ENCODE measurements at regions not wholly inside any gene's neighbourhood (a gene's known extent, or its start where the extent isn't known, plus 50 kb on each side); places are given as distances from the start of the nearest gene placed in this dataset.

DNA sequence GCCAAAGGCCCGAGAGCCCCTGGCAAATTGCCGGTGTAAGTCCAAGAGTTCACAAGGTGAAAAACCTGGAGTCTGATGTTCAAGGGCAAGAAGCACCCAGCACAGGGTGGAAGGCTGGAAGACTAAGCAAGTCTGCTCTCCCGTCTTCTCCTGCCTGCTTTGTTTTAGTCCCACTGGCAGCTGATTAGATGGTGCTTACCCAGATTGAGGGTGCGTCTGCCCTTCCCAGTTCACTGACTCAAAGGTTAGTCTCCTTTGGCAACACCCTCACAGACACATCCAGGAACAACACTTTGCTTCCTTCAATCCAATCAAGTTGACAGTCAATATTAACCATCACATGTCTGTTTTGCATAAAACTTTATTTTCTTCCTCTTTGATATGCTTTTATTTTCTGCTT lies 157.4 kb downstream of the HS3ST1 start:
- H3K27ac ChIP-seq = no peak overlapping the region
- no peak for TF ChIP-seq POLR2A (IDR thresholded peaks at IDR 0.05)
- TF ChIP-seq, protein P1, sequence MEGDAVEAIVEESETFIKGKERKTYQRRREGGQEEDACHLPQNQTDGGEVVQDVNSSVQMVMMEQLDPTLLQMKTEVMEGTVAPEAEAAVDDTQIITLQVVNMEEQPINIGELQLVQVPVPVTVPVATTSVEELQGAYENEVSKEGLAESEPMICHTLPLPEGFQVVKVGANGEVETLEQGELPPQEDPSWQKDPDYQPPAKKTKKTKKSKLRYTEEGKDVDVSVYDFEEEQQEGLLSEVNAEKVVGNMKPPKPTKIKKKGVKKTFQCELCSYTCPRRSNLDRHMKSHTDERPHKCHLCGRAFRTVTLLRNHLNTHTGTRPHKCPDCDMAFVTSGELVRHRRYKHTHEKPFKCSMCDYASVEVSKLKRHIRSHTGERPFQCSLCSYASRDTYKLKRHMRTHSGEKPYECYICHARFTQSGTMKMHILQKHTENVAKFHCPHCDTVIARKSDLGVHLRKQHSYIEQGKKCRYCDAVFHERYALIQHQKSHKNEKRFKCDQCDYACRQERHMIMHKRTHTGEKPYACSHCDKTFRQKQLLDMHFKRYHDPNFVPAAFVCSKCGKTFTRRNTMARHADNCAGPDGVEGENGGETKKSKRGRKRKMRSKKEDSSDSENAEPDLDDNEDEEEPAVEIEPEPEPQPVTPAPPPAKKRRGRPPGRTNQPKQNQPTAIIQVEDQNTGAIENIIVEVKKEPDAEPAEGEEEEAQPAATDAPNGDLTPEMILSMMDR (IDR thresholded peaks at IDR 0.05) = no peak
- no peak for TF ChIP-seq POLR2AphosphoS5 (IDR thresholded peaks at IDR 0.05; ENCODE audit: insufficient read depth in 1 of 2, low read depth in 1 of 2)
- H3K9me3 ChIP-seq = no peaks in the 10 kb centered on the region
- no peaks in the 10 kb centered on the region for H3K36me3 ChIP-seq
- H3K4me1 ChIP-seq = no peaks in the 10 kb centered on the region
- no peak for DNase-seq (ENCODE audit: extremely low spot score in 2 of 2)
- no peaks in the 10 kb centered on the region for H3K27me3 ChIP-seq
- no peak overlapping the region for H3K4me3 ChIP-seq
- intact Hi-C loops (cut with DNase I) = no loop called here

DNA sequence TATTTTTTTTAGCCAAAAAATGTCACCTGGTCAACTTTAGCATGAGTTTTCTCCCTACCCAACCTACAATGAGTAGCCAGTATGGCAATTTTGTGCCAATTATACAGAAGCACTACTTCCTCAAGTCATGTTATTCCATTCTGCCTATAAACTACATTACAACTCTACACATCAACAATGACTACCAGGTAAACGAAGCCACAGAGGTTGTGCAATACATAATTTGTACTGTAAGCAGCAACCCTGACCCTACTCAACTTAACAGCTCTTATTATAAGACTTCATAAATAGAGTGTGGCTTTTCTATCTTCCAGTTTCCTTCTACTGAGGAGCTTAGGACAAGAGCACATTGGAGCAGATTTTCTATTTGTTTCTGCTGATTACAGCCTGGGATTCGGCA lies 160.5 kb downstream of the HS3ST1 start:
- TF ChIP-seq, protein P1 (IDR thresholded peaks at IDR 0.05) = no peak
- no peak for TF ChIP-seq POLR2A (IDR thresholded peaks at IDR 0.05)
- TF ChIP-seq POLR2AphosphoS5 (IDR thresholded peaks at IDR 0.05; ENCODE audit: insufficient read depth in 1 of 2, low read depth in 1 of 2) = no peak
- Histone ChIP-seq H3K4me1 (no peaks in the 10 kb centered on the region), H3K27me3 (no peaks in the 10 kb centered on the region), H3K36me3 (no peaks in the 10 kb centered on the region), H3K9me3 (no peaks in the 10 kb centered on the region), H3K4me3 (no peak overlapping the region), H3K27ac (no peak overlapping the region)
- no peak for DNase-seq (ENCODE audit: extremely low spot score in 2 of 2)
- intact Hi-C loops (cut with DNase I) = no loop called here

DNA sequence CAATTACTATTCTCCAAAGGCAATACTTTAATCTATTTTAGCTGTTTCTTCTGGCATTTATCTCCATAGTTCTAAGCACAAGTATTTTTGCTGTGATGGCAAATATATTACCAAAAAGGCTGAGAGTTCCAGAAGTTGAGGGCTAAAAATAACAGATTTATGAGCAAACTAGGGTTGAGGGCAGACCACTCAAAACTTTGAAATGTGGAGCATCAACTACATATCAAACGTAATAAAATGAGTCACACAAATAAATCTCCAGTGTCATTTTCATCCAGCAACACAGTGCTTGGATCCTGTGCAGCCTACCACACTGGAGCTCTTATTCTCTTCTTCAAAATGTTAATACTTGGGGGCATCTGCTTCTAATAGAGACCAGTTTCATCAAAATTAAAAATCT lies 163.9 kb downstream of the HS3ST1 start:
- Histone ChIP-seq H3K9me3 (no peaks in the 10 kb centered on the region), H3K4me3 (no peak overlapping the region), H3K36me3 (no peaks in the 10 kb centered on the region), H3K27ac (no peak overlapping the region), H3K27me3 (no peaks in the 10 kb centered on the region), H3K4me1 (no peaks in the 10 kb centered on the region)
- intact Hi-C loops (cut with DNase I) = no loop called here
- TF ChIP-seq, protein P1 (IDR thresholded peaks at IDR 0.05) = no peak
- no peak for TF ChIP-seq POLR2A (IDR thresholded peaks at IDR 0.05)
- no peak for TF ChIP-seq POLR2AphosphoS5 (IDR thresholded peaks at IDR 0.05; ENCODE audit: insufficient read depth in 1 of 2, low read depth in 1 of 2)
- DNase-seq (ENCODE audit: extremely low spot score in 2 of 2) = no peak

DNA sequence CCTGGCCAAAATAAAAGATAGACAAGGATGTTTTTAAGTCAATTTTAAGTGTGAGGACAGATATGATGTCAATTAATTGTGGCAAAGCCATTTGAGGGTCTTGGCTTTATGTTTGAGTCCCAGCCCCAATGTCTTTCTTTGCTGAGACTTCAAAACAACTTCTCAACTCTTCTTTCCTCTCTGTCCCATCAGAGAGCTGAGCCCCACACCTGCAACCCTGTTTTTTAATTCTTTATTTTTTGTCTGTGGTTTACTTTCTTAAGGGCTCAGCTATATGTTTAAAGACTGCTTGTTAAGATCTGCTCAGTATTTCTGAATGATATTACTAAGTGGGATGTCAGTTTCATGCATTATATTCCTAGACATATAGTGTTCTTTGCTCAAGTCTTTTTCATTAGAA lies 164.3 kb downstream of the HS3ST1 start:
- Histone ChIP-seq H3K9me3 (no peaks in the 10 kb centered on the region), H3K4me3 (no peak overlapping the region), H3K4me1 (no peaks in the 10 kb centered on the region), H3K27ac (no peak overlapping the region), H3K27me3 (no peaks in the 10 kb centered on the region), H3K36me3 (no peaks in the 10 kb centered on the region)
- intact Hi-C loops (cut with DNase I) = no loop called here
- TF ChIP-seq, protein P1 (IDR thresholded peaks at IDR 0.05) = no peak
- TF ChIP-seq POLR2A (IDR thresholded peaks at IDR 0.05) (no peak), POLR2AphosphoS5 (IDR thresholded peaks at IDR 0.05; ENCODE audit: insufficient read depth in 1 of 2, low read depth in 1 of 2) (no peak)
- no peak for DNase-seq (ENCODE audit: extremely low spot score in 2 of 2)

DNA sequence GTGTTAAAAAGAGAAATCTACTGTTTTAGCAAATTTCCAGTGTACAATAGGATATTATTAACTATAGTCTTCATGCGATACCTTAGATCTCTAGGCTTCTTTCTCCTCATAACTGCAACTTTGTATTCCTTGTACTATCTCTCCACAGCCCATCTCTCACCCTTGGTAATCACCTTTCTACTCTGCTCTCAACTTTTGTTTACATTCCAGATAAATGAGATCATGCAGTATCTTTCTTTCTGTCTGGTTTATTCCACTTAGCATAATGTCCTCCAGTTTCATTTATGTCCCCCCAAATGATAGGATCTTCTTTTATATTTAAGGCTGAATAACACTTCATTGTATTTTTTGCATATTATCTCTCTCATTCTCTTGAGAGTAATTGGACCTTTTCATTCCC lies 165.5 kb downstream of the HS3ST1 start:
- no peaks in the 10 kb centered on the region for H3K4me1 ChIP-seq
- no peaks in the 10 kb centered on the region for H3K9me3 ChIP-seq
- TF ChIP-seq POLR2AphosphoS5 (IDR thresholded peaks at IDR 0.05; ENCODE audit: insufficient read depth in 1 of 2, low read depth in 1 of 2) = no peak
- no peak for TF ChIP-seq POLR2A (IDR thresholded peaks at IDR 0.05)
- TF ChIP-seq, protein P1 (IDR thresholded peaks at IDR 0.05) = no peak
- no peaks in the 10 kb centered on the region for H3K27me3 ChIP-seq
- H3K36me3 ChIP-seq = no peaks in the 10 kb centered on the region
- no peak for DNase-seq (ENCODE audit: extremely low spot score in 2 of 2)
- H3K27ac ChIP-seq = no peak overlapping the region
- H3K4me3 ChIP-seq = no peak overlapping the region
- intact Hi-C loops (cut with DNase I) = no loop called here
